Stimulated activated CD8-positive, alpha-beta memory T cell treated with anti-CD3 and anti-CD28 coated beads, Interleukin-7, amount 100 ng/mL, for 4 hours (primary cell): ENCODE measurements at regions not wholly inside any gene's neighbourhood (a gene's known extent, or its start where the extent isn't known, plus 50 kb on each side); places are given as distances from the start of the nearest gene placed in this dataset.

ENCODE experiments used
- DNase-seq, 2 donors: peaks; one replicate each; pipeline ENCODE4 v3.0.0-alpha.2; 2020; ENCODE audit warnings: low read depth in 2 of 2

- no peak for DNase-seq
These were observed 262.0 kb downstream of the HIVEP2 start for GRCh38 chr6:142682985-142683384.

GRCh38 chr6:142683714-142684141 lies 261.2 kb downstream of the HIVEP2 start:
- DNase-seq = no peak

GRCh38 chr6:142684371-142684770 lies 260.6 kb downstream of the HIVEP2 start:
- no peak for DNase-seq

- no peak for DNase-seq
These were observed 259.0 kb downstream of the HIVEP2 start for GRCh38 chr6:142685852-142686506.

- DNase-seq = no peak
These were observed 258.5 kb downstream of the HIVEP2 start for GRCh38 chr6:142686507-142686887.

- DNase-seq = peak; percentile 29 to 41
These were observed 252.0 kb downstream of the HIVEP2 start for GRCh38 chr6:142692942-142693341.

- no peak for DNase-seq
These were observed 251.5 kb downstream of the HIVEP2 start for GRCh38 chr6:142693441-142693840.

- DNase-seq = no peak
These were observed 250.9 kb downstream of the HIVEP2 start for GRCh38 chr6:142694054-142694453.

GRCh38 chr6:142695016-142695415 lies 250.0 kb downstream of the HIVEP2 start:
- no peak for DNase-seq

GRCh38 chr6:142696123-142697000 lies 248.6 kb downstream of the HIVEP2 start:
- no peak for DNase-seq

GRCh38 chr6:142697001-142697335 lies 248.0 kb downstream of the HIVEP2 start:
- no peak for DNase-seq

- DNase-seq = no peak
These were observed 247.1 kb downstream of the HIVEP2 start for GRCh38 chr6:142697922-142698321.

- no peak for DNase-seq
These were observed 246.2 kb downstream of the HIVEP2 start for GRCh38 chr6:142698751-142699150.

- DNase-seq = no peak
These were observed 245.6 kb downstream of the HIVEP2 start for GRCh38 chr6:142699391-142699790.

- no peak for DNase-seq
These were observed 244.9 kb downstream of the HIVEP2 start for GRCh38 chr6:142700032-142700431.

GRCh38 chr6:142700671-142701312 lies 244.2 kb downstream of the HIVEP2 start:
- DNase-seq = no peak
